HG03558 (cell line): ENCODE measurements at regions not wholly inside any gene's neighbourhood (a gene's known extent, or its start where the extent isn't known, plus 50 kb on each side); places are given as distances from the start of the nearest gene placed in this dataset.
"Not testable (repeated sequence)": the region's sequence is repeated elsewhere in the genome, so short reads cannot be mapped to it uniquely, and the experiment has no call there.

Experiments
- ATAC-seq: cut with Tn5 transposase; IDR thresholded peaks from one replicate; pipeline ENCODE4 v1.9.1; 2021; ENCODE audit warnings: moderate number of reproducible peaks; ENCODE audit not compliant: unreplicated experiment; ENCODE audit errors: extremely low read depth

DNA sequence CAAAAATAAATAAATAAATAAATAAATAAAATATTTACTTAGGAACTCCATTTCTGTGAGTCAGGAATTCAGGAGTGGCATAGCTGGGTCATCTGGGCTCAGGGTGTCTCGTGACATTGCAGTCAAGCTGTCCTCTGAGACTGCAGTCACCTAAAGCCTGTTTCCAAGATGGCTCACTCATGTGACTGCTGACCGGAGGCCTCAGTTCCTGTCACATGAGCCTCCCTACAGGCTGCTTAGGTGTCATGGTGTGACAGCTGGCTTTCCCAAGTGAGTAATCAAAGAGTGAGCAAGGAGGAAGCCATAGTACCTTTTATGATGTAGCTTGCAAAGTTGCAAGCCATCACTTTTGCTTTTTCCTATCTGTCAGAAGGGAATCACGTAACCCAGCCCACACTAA lies 128.6 kb upstream of the KCTD7 start:
- no peak for ATAC-seq

DNA sequence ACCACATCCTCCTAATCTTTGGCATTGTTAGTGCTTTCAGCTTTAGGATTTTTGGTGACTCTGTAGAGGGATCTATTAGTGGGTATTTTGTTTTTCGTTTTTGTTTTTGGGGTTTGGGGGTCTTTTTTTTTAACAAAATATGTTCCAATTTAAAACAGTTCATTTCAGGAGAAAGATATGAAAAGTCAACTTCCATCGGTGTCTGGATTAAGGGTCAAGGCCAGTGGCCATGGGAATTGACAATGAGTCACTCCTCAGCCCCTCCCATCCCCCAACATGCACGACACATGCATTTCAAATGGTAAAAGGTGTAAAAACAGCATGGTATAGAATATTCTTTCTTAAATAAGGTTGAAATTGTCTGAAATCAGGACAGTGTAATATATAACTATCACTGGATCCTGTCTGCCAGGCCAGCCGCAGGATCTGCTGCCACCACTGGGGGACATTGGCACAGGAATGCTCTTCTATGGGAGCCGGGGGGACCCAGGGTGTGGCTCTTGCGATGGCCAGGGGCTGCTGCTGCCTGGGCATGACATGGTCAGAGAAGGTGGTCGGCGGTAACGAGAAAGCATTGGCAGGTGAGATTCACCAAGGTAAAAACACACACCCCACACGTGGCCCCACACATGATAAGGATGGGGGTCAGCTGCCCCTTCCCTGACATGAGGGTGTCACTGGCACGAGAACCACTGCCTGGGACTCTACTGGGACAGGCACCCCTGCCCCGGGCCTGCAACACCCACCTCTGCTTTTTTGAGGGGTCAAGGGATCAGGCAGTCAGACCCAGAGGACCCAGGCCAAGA lies 126.2 kb upstream of the KCTD7 start:
- no peak for ATAC-seq

DNA sequence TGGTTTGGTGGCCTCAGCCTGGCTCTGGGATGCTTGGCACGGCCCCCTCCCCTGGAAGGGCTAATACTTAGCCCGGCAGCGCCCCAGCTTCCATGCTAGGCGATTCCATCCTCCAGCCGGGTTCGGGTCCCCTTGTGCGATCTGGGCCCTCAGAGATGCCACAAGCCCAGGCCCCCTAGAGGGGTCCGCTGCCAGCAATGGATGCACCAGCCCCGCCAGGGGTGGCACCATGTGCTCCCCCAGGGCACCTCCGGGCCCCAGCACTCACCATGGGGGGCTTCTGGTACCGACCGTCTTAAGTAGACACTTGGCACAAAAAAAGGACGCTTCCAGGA lies 125.7 kb upstream of the KCTD7 start:
- ATAC-seq: no peak

DNA sequence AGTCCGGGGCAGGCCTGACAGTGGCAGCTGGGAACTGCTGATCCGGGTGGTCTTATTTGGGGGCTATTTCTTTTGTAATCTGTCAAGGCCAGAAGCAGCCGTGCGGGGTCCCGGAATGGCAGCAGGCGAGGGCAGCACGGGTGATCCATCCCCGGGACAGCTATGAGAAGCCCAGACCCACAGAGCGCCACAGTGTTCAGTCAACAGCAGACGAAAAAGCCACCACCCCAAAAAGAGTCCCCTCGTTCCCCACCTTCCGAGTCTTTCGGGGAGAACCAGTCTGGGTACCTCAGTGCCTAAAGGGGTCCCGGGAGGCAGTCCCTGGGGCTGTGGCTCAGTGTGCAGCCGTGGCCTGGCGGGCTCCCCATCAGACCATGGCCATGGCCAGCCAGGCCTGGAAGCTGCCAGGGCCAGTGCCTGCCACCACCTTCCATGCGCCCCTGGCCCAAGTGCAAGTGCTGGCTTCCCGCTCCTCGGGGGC lies 125.1 kb upstream of the KCTD7 start:
- no peak for ATAC-seq

DNA sequence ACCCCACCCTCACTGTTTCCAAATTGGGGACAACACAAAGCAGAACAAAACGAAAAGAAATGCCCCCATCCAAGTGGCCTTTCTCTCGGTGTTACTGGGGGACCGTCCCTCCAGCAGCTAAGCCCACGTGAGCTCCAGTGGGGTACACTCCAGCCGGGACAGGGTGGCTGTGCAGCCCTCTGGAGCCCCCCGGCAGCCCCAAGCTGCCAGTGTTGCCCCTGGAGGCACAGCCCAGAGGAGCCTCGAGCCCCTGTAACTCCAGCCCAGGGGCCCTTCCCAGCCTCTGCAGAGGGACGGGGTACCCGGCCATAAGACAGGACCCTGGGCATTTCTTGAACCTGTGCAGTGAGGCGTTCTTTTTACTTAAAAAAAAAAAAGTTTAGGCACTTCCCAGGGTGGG lies 124.5 kb upstream of the KCTD7 start:
- no peak for ATAC-seq

DNA sequence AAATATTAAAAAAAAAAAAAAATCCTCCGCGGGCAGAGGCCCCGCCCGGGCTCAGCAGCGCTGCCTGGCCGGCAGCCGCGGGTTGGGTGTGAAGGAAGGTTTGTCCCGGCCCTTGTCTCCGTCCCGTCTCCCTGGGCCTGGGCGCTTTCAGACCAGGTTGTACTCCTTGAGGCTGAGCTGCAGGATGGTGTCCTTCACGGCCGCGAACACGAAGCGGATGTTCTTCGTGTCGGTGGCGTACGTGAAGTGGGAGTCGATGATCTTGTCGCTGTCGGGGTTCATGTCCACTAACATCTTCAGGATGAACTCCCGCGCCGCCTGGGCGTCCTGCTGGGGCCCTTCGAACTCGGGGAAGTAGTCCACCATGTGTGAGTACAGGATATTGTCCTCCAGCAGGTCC lies 123.7 kb upstream of the KCTD7 start:
- ATAC-seq: no peak

DNA sequence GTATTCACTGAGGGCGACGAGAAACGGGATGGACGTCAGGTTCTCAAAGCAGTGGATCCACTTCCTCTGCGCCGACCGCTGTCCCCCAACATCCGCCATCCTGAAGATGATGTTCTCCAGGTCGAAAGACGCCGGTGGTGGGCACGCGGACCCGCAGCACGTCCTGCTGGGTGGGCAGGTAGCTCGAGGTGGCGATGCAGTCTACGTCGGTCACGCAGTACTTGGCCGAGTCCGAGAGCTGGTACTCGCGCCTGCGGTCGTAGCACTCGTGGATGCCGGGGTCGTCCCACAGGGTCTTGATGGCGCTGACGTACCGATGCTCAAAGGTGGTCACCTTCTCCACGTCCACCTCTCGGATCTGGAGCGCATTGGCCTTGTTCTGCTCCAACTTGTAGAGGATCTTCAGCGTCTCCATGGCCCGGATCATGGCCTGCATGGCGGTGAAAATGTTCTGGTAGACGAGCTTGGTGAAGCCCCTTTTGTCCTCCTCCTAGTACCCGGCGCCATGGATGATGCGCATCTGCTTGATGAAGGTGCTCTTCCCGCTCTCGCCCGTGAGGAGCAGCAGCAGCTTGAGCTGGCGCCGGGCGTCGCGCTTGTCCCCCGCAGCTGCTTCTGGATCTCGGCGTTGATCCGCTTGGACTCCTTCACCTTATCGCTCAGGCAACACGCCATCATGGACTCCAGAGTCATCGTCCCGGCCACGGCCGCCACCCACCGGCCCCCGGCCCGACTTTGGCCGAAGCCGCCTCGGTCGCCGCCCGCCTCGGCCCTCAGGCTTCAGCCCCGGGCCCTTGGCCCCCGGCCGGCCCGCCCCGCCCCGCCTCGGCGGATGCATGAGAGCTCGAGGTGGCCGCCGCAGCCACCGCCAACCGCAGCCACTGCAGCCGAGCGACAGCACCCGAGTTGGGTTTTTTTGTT lies 122.9 kb upstream of the KCTD7 start:
- ATAC-seq: no peak

DNA sequence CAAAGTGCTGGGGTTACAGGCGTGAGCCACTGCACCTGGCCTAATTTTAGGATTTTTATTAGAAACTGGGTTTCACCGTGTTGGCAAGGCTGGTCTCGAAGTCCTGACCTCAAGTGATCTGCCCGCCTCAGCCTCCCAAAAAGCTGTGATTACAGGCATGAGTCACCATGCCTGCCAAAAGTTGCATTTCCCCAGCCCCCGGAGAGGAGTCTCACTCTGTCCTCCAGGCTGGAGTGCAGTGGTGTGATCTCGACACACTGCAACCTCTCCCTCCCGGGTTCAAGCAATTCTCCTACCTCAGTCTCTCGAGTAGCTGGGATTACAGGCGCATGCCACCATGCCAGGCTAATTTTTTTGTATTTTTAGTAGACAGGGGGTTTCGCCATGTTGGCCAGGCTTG lies 122.0 kb upstream of the KCTD7 start:
- not testable (repeated sequence) for ATAC-seq

DNA sequence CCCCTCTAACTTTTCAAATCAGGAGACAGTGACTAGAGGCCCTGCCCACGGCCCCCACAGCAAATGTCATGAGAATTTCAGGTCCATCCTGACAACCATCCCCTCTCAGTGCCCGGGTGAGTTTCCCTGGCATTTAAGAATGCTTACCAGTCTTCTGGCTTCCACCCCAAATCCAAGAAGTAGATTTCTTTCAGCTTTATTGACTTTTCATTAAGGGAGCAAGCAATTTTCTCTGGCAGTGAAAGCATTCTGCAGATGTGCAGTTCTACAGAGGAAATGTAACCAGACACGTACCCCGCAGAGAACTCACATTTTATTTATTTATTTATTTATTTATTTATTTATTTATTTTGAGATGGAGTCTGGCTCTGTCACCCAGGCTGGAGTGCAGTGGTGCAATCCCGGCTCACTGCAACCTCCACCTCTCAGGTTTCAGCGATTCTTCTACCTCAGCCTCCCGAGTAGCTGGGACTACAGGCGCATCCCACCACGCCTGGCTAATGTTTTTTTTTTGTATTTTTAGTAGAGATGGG lies 120.9 kb upstream of the KCTD7 start:
- no peak for ATAC-seq

DNA sequence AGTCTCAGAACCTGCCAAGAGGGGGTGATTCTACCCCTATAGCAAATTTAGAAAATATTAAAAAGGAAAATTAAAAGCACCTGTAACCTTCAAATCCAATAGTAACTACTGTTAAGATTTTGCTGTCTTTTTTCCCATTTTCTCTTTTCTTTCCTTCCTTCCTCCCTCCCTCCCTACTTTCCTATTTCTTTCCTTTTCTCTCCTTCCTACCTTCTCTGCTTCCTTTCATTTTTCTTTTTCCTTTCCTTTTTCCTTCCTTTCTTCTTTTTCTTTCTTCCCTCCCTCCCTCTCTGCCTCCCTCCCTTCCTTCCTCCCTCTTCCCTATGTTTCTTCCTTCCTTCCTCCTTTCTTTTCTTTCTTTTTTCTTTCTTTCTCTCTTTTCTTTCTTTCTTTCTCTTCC lies 120.2 kb upstream of the KCTD7 start:
- no peak for ATAC-seq

DNA sequence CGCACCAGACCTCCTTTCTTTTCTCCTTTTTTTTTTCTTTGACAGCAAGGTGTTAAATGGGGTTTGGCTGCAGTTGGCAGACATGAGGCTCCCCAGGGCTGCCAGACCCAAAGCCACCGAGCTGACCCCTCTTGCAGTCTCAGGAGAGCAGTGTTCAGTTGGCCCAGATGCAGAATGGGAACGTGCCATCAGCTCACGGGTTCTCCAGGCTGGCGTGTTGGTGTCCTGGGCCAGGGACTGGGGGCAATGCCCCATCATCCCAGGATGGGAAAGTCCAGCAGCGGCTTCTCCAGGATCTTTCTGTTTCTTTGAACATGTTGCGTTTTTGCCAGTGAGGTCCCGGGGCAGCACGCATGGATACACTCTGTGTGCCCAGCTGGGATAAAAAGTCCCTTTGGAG lies 114.6 kb upstream of the KCTD7 start:
- no peak for ATAC-seq

DNA sequence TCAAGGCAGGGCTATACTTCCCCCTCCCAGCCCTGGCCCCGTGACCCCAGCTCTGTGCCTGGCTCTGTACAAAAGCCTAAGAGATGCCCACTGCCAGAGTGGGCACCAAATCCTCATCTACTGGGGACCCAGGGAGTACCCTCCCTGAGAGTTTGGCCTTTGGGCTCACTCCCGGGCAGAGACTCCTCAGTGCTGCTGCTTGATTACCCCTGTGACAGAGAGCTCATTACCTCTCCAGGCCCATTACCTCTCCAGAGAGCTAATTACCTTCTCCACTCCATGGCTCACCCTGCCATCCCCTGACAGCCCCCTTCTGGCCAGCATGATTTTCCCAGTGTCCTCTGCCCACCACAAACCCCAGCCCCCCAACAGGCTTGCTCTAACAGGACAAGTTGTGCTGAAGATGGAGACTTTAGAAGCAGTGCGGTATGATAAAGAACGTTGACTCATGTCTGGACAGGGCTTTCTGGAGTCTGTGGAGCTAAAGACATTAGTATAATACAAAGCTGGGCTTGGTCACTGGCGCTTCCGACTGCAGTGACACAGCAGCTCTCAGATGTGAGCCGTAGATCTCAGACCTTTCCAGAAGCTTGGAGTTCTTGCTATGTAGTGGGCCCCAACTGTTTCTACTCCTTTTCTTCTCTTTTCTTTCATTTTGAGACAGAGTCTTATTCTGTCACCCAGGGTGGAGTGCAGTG lies 111.3 kb upstream of the KCTD7 start:
- ATAC-seq: no peak

DNA sequence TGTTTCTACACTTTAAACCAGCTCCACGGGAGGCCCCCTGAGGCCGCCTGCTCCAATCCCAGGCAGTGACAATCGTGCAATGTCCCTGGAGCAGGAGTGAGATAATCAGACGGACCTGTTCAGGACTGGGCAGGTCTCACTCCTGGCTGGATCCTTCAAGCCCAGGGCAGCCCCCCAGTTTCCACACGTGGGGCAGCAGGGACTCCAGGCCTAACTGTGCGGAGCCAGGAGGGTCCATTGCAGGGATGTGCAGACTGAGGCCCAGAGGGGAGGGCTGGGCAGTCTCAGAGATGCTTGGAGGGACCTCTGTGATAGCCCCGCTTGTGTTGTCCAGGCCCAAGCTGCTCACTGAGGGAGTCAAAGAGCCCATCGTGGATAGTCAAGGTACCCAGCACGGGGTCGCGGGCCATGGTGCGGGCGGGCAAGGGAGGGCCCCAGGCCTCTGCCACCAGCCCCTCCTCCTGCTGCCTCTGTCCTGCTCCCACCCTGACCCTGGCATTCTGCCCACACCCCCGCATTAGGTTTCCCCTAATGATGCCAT lies 110.5 kb upstream of the KCTD7 start:
- ATAC-seq: no peak

DNA sequence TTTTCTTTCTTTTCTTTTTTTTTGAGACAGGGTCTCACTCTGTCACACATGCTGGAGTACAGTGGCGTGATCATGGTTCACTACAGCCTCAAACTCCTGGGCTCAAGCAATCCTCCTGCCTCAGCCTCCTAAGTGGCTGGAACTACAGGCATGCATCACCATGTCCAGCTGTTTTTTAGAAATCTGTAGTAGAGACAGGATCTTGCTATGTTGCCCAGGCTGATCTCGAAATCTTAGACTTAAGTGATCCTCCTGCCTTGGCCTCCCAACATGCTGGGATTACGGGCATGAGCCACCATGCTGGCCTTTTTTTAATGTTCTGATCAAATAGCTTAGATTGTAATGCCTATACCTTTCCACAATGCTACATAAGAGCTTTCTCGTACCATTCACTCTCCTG lies 107.0 kb upstream of the KCTD7 start:
- no peak for ATAC-seq

DNA sequence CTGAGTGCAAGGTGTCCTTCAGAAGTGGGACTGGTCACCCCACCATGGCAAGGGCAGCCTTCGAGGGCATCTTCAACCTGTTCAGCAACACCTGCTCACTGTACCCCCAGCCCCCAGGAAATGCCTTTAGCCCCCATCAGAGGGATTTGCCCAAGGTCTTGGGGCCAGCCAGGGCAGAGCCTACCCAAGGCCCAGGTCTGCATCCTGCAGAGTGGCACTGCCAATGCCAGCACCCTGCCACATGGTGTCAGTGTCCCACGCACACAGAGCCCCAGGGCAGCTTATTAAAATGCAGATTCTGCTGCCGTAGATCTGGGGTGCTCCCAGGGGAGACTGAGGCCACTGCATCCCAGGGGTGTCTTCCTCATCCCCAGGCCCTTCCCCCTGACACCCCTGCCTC lies 106.2 kb upstream of the KCTD7 start:
- ATAC-seq: no peak

DNA sequence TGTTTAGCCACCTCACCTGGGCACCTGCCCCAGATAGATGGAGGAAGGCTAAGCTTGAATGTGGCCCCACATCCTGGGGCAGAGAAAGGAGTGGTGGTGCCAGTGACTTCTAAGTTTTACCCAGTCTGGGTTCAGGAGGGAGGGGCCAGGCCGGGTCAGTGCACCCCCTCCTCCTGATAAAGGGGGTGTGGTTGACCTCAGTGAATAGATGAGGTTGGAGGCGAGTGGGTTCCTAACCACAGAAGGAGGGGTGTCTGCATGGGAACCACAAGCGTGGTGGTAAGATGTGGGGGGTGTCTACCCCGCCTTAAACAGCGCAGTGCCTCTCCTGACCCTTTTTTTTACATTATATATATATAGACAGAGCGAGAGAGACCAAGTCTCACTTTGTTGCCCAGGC lies 105.3 kb upstream of the KCTD7 start:
- ATAC-seq: no peak

DNA sequence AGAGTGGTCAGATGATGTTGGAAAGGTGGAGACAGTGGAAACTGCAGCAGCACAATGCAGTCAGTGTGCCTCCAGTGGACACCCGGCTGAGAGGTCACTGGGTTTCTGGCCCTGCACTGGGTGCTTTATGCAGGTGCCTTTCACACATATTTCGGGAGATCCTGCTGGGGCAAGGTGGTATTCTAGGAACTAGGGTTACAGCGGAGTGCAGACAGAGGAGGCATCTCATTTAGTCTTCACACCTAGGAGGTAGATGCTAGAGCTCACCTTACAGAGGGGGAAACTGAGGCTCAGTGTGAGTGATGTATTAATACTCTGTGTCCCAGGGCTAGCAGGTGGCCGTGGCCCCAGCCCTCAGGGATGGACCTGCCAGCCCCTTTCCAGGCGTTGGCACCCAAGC lies 103.9 kb upstream of the KCTD7 start:
- no peak for ATAC-seq

DNA sequence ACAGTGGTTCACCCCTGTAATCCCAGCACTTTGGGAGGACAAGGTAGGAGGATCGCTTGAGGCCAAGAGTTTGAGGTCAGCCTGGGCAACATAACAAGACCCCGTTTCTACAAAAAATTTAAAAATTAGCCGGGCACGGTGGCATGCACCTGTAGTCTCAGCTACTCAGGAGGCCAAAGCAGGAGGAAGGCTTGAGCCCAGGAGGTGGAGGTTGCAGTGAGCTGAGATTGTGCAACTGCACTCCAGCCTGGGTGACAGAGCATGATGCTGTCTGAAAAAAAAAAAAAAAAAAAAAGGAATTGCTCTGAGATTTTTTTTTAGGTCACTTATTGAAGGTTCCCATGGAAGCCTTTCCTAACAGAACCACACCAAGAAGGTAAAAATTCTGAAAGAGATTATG lies 101.9 kb upstream of the KCTD7 start:
- ATAC-seq: not testable (repeated sequence)

DNA sequence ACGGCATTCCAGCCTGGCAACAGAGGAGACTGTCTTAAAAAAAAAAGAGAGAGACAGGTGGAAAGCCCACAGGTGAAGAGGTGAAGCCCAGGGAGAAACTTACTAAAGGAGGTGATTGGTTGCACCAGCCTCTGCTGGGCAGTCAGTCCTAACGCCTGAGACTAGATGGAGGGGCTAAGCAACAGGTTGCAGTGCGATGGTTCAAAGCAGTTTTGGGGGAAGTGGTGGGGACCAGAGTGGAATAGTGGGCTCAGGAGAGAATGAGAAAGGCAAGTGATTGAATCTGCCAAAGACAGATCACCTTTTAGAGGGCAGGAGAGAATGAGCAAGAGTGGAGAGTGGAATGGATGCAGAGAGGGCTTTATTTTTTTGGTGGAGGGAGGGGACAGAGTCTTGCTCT lies 100.0 kb upstream of the KCTD7 start:
- no peak for ATAC-seq

DNA sequence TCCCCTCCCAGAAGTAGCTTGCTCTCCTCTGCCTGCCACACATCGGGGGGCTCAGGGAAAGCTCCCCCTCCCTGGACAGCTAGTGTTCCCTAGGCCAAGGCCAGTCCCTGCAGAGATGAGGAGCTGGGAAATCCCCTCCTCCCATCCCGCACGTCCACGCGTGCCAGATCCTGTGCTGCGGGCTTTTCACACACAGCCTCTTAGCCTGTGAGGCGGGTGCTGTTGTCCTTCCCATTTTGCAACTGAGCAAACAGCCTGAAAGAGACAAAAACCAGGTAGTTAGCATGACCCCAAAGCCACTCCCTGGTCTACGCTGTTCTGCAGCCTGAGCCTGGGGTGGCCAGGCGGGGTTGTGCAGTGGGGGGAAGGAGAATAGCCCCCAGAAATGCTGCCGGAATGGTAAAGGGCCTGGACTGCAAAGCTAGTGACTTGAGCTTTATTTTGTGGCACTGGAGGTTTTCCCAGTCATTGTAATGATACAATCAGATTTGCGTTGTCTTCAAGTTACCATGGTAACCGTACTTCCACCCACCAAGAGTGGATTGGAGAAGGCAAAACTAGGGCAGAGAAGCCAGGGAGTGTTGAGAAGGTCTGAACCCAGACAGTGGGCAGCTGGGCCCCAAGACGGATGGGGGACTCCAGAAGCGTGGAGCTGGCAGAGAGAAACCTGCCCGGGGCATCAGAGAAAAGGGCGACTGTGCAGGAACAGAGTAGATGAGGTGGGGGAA lies 98.6 kb upstream of the KCTD7 start:
- ATAC-seq: no peak
